OCI-LY1 (cell line): ENCODE measurements at regions not wholly inside any gene's neighbourhood (a gene's known extent, or its start where the extent isn't known, plus 50 kb on each side); places are given as distances from the start of the nearest gene placed in this dataset.

Source experiments
- H2AFZ ChIP-seq: fragments of 200-600 bp; sonication (generic), shearing (Covaris generic); 2 replicates; pipeline ENCODE4 v1.6.0; 2014; ENCODE audit warnings: antibody characterized with exemption, mild to moderate bottlenecking, low read length
- H3F3A ChIP-seq: fragments of 200-600 bp; sonication (generic), shearing (Covaris generic); 2 replicates; pipeline ENCODE4 v1.6.0; 2014; ENCODE audit warnings: mild to moderate bottlenecking, antibody characterized with exemption, low read length, moderate library complexity; ENCODE audit not compliant: insufficient read depth
- H3K27ac ChIP-seq: fragments of 200-600 bp; sonication (generic); 2 replicates; pipeline ENCODE4 v1.5.1; 2014; ENCODE audit warnings: low read length, mixed run types, mild to moderate bottlenecking, low read depth; ENCODE audit not compliant: poor library complexity, severe bottlenecking
- H3K27me3 ChIP-seq: fragments of 200-600 bp; sonication (generic); 2 replicates; pipeline ENCODE4 v1.6.0; 2014; ENCODE audit warnings: antibody characterized with exemption, mild to moderate bottlenecking, low read length, moderate library complexity; ENCODE audit not compliant: insufficient read depth
- H3K36me3 ChIP-seq: fragments of 200-600 bp; sonication (generic); 2 replicates; pipeline ENCODE4 v1.6.1; 2014; ENCODE audit warnings: mild to moderate bottlenecking, antibody characterized with exemption, low read length, moderate library complexity, mixed read lengths; ENCODE audit not compliant: insufficient read depth
- H3K4me1 ChIP-seq: fragments of 200-600 bp; sonication (generic); 2 replicates; pipeline ENCODE4 v1.5.1; 2014; ENCODE audit warnings: mild to moderate bottlenecking, low read length, moderate library complexity; ENCODE audit not compliant: insufficient read depth, severe bottlenecking
- H3K4me2 ChIP-seq: fragments of 200-600 bp; sonication (generic), shearing (Covaris generic); 2 replicates; pipeline ENCODE4 v1.6.1; 2014; ENCODE audit warnings: low read length
- H3K4me3 ChIP-seq: fragments of 200-600 bp; sonication (generic); 2 replicates; pipeline ENCODE4 v1.5.1; 2014; ENCODE audit warnings: low read length, low read depth, mild to moderate bottlenecking, mixed read lengths; ENCODE audit not compliant: poor library complexity, severe bottlenecking
- H3K79me2 ChIP-seq: fragments of 200-600 bp; shearing (Covaris generic); 2 replicates; pipeline ENCODE4 v1.6.1; 2016; ENCODE audit warnings: mixed run types, low read length, mixed read lengths; ENCODE audit not compliant: insufficient read depth
- H3K9ac ChIP-seq: fragments of 200-600 bp; sonication (generic), shearing (Covaris generic); 2 replicates; pipeline ENCODE4 v1.6.1; 2014; ENCODE audit warnings: mild to moderate bottlenecking, low read length, mixed read lengths
- H3K9me2 ChIP-seq: fragments of 200-600 bp; sonication (generic), shearing (Covaris generic); 2 replicates; pipeline ENCODE4 v1.6.1; 2014; ENCODE audit warnings: low read depth, mild to moderate bottlenecking, low read length, mixed read lengths
- H3K9me3 ChIP-seq: fragments of 200-600 bp; shearing (Covaris generic); 2 replicates; pipeline ENCODE4 v1.6.1; 2014; ENCODE audit warnings: low read length, mixed read lengths
- H4K20me1 ChIP-seq: fragments of 200-600 bp; sonication (generic), shearing (Covaris generic); 2 replicates; pipeline ENCODE4 v1.6.0; 2016; ENCODE audit warnings: mild to moderate bottlenecking, low read length; ENCODE audit not compliant: insufficient read depth
- CTCF ChIP-seq: fragments of 200-600 bp; sonication (generic), shearing (Covaris generic); IDR thresholded peaks from 2 replicates; pipeline ENCODE4 v1.5.1; 2017; ENCODE audit warnings: mild to moderate bottlenecking, antibody characterized with exemption, low read length, moderate library complexity, mixed read lengths
- EZH2 ChIP-seq: fragments of 200-600 bp; sonication (generic), shearing (Covaris generic); IDR thresholded peaks from 2 replicates; pipeline ENCODE4 v1.8.0; 2017; ENCODE audit warnings: borderline replicate concordance, mixed run types, mild to moderate bottlenecking, antibody characterized with exemption, low read length, moderate library complexity, mixed read lengths

DNA sequence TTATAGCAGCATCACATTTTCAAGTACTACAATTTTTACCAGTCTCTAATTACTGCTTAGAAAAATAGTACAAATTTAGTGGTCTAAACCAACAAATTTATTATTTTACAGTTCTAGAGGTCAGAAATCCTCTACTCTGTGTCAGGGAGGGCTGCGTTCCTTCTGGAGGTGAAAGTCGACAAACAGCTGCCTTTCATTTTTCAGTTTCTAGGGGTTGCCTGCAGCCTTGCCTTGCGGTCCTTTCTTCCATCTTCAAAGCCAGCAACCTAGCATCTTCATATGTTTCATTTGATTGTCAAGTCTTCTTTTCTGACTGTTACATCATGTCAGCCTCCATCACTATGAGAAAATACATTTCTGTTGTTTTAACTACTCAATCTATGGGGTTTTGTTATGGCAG is 1022.1 kb downstream of the CDH18 start:
- Histone ChIP-seq H3K27me3 (no peaks in the 10 kb centered on the region), H3K36me3 (no peaks in the 10 kb centered on the region), H3K4me3 (no peak overlapping the region), H3K9ac (no peak overlapping the region), H3K79me2 (no peaks in the 10 kb centered on the region), H4K20me1 (no peaks in the 10 kb centered on the region), H3K4me2 (no peak overlapping the region), H2AFZ (no peak overlapping the region), H3F3A (no peaks in the 10 kb centered on the region), H3K4me1 (no peaks in the 10 kb centered on the region), H3K27ac (no peak overlapping the region), H3K9me2 (no peaks in the 10 kb centered on the region), H3K9me3 (no peaks in the 10 kb centered on the region)
- TF ChIP-seq CTCF (no peak), EZH2 (no peak)

- Histone ChIP-seq H3K36me3 (no peaks in the 10 kb centered on the region), H3K4me2 (no peak overlapping the region), H3K4me3 (no peak overlapping the region), H3K4me1 (no peaks in the 10 kb centered on the region), H3F3A (no peaks in the 10 kb centered on the region), H3K79me2 (no peaks in the 10 kb centered on the region), H4K20me1 (no peaks in the 10 kb centered on the region), H2AFZ (no peak overlapping the region), H3K27ac (no peak overlapping the region), H3K9me2 (no peaks in the 10 kb centered on the region), H3K9ac (no peak overlapping the region), H3K9me3 (no peaks in the 10 kb centered on the region), H3K27me3 (no peaks in the 10 kb centered on the region)
- TF ChIP-seq EZH2 (no peak), CTCF (no peak)
Observed at GRCh38 chr5:18967637-18968036, 1020.4 kb downstream of the CDH18 start.

GRCh38 chr5:18968966-18969365 is 1019.0 kb downstream of the CDH18 start:
- H2AFZ ChIP-seq = no peak overlapping the region
- H3K27me3 ChIP-seq = no peaks in the 10 kb centered on the region
- H3K4me1 ChIP-seq = no peaks in the 10 kb centered on the region
- no peaks in the 10 kb centered on the region for H3K79me2 ChIP-seq
- no peak overlapping the region for H3K27ac ChIP-seq
- H4K20me1 ChIP-seq = no peaks in the 10 kb centered on the region
- no peak overlapping the region for H3K9ac ChIP-seq
- H3K9me3 ChIP-seq = no peaks in the 10 kb centered on the region
- TF ChIP-seq EZH2 = no peak
- no peak for TF ChIP-seq CTCF
- H3F3A ChIP-seq = no peaks in the 10 kb centered on the region
- H3K4me2 ChIP-seq = no peak overlapping the region
- H3K9me2 ChIP-seq = no peaks in the 10 kb centered on the region
- H3K4me3 ChIP-seq = no peak overlapping the region
- no peaks in the 10 kb centered on the region for H3K36me3 ChIP-seq
